ENCODE measurements at regions not wholly inside any gene's neighbourhood (a gene's known extent, or its start where the extent isn't known, plus 50 kb on each side); places are given as distances from the start of the nearest gene placed in this dataset.

GRCh38 chr3:81164806-81165205, 596.6 kb downstream of the GBE1 start:
- no peaks in the 10 kb centered on the region for H3K4me1 ChIP-seq
- no peak overlapping the region for H3K4me3 ChIP-seq
- H3K9me3 ChIP-seq = no peaks in the 10 kb centered on the region
- H3K36me3 ChIP-seq = no peaks in the 10 kb centered on the region
- DNase-seq (ENCODE audit: low spot score in 2 of 2) = no peak
- 94 to 95% methylated on average over 3 of the region's 3 CpGs for WGBS, 2 donors
- TF ChIP-seq EP300 (IDR thresholded peaks at IDR 0.05) = no peak
- TF ChIP-seq POLR2A (IDR thresholded peaks at IDR 0.05) = no peak
- no peak for TF ChIP-seq CTCF (IDR thresholded peaks at IDR 0.05)
- H3K27ac ChIP-seq = no peak overlapping the region
- H3K27me3 ChIP-seq = no peaks in the 10 kb centered on the region

- TF ChIP-seq EP300 (IDR thresholded peaks at IDR 0.05) = no peak
- TF ChIP-seq CTCF (IDR thresholded peaks at IDR 0.05) = no peak
- TF ChIP-seq POLR2A (IDR thresholded peaks at IDR 0.05) = no peak
- 77 to 85% methylated on average over 1 of the region's 1 CpG for WGBS, 2 donors
- H3K27ac ChIP-seq = no peak overlapping the region
- no peaks in the 10 kb centered on the region for H3K9me3 ChIP-seq
- H3K36me3 ChIP-seq = no peaks in the 10 kb centered on the region
- H3K27me3 ChIP-seq = no peaks in the 10 kb centered on the region
- H3K4me3 ChIP-seq = no peak overlapping the region
- H3K4me1 ChIP-seq = no peaks in the 10 kb centered on the region
- DNase-seq (ENCODE audit: low spot score in 2 of 2) = no peak
Observed at GRCh38 chr3:81161851-81162250, 599.6 kb downstream of the GBE1 start.

GRCh38 chr3:81161100-81161499, 600.3 kb downstream of the GBE1 start:
- H3K4me3 ChIP-seq = no peak overlapping the region
- no peaks in the 10 kb centered on the region for H3K27me3 ChIP-seq
- H3K9me3 ChIP-seq = no peaks in the 10 kb centered on the region
- H3K36me3 ChIP-seq = no peaks in the 10 kb centered on the region
- WGBS, 2 donors = 36 to 45% methylated on average over 4 of the region's 4 CpGs
- H3K27ac ChIP-seq = no peak overlapping the region
- TF ChIP-seq POLR2A (IDR thresholded peaks at IDR 0.05) (no peak), CTCF (IDR thresholded peaks at IDR 0.05) (no peak), EP300 (IDR thresholded peaks at IDR 0.05) (no peak)
- DNase-seq (ENCODE audit: low spot score in 2 of 2) = no peak
- H3K4me1 ChIP-seq = no peaks in the 10 kb centered on the region

GRCh38 chr3:81154611-81155143, 606.8 kb downstream of the GBE1 start:
- Histone ChIP-seq H3K9me3 (no peaks in the 10 kb centered on the region), H3K4me3 (no peak overlapping the region), H3K27ac (no peak overlapping the region), H3K36me3 (no peaks in the 10 kb centered on the region), H3K4me1 (no peaks in the 10 kb centered on the region), H3K27me3 (no peaks in the 10 kb centered on the region)
- no peak for DNase-seq (ENCODE audit: low spot score in 2 of 2)
- WGBS, 2 donors = 83 to 93% methylated on average over 7 of the region's 7 CpGs
- TF ChIP-seq EP300 (IDR thresholded peaks at IDR 0.05) (no peak), CTCF (IDR thresholded peaks at IDR 0.05) (no peak), POLR2A (IDR thresholded peaks at IDR 0.05) (no peak)

- Histone ChIP-seq H3K36me3 (no peaks in the 10 kb centered on the region), H3K27ac (no peak overlapping the region), H3K4me1 (no peaks in the 10 kb centered on the region), H3K4me3 (no peak overlapping the region), H3K9me3 (no peaks in the 10 kb centered on the region), H3K27me3 (no peaks in the 10 kb centered on the region)
- no peak for DNase-seq (ENCODE audit: low spot score in 2 of 2)
- 78 to 80% methylated on average over 2 of the region's 2 CpGs for WGBS, 2 donors
- no peak for TF ChIP-seq EP300 (IDR thresholded peaks at IDR 0.05)
- no peak for TF ChIP-seq POLR2A (IDR thresholded peaks at IDR 0.05)
Observed at GRCh38 chr3:81152156-81152555, 609.3 kb downstream of the GBE1 start.

- 84 to 87% methylated on average over 1 of the region's 1 CpG for WGBS, 2 donors
- Histone ChIP-seq H3K9me3 (peaks cover 0 to 9% (median 0%) of the 10 kb centered on the region in 4 donors), H3K4me3 (no peak overlapping the region), H3K27ac (no peak overlapping the region), H3K4me1 (no peaks in the 10 kb centered on the region), H3K36me3 (no peaks in the 10 kb centered on the region), H3K27me3 (no peaks in the 10 kb centered on the region)
- no peak for DNase-seq (ENCODE audit: low spot score in 2 of 2)
- TF ChIP-seq CTCF (IDR thresholded peaks at IDR 0.05) = no peak
- no peak for TF ChIP-seq POLR2A (IDR thresholded peaks at IDR 0.05)
- no peak for TF ChIP-seq EP300 (IDR thresholded peaks at IDR 0.05)
Observed at GRCh38 chr3:81132995-81133394, 628.5 kb downstream of the GBE1 start.

Measured in tibial nerve (tissue), 4 donors.